Lower leg skin (tissue), 4 donors: ENCODE measurements at regions not wholly inside any gene's neighbourhood (a gene's known extent, or its start where the extent isn't known, plus 50 kb on each side); places are given as distances from the start of the nearest gene placed in this dataset.
A peak's percentile ranks its signal among the peaks of the same experiment; 100 is the strongest.

Experiments
- DNase-seq, 2 donors: peaks; one replicate each; pipeline ENCODE4 v3.0.0-alpha.2; 2019; ENCODE audit warnings: low spot score in 2 of 2
- H3K4me3 ChIP-seq: fragments of 200-600 bp; sonication (generic); 2 replicates; pipeline ENCODE4 v1.5.1; 2017; ENCODE audit warnings: mild to moderate bottlenecking, low read depth; ENCODE audit not compliant: poor library complexity, severe bottlenecking
- CTCF ChIP-seq, 3 donors: fragments of 450-650 bp; IDR thresholded peaks; one replicate each; pipeline ENCODE4 v1.5.1; 2016; ENCODE audit warnings: antibody characterized with exemption in 3 of 3, mild to moderate bottlenecking in 3 of 3, moderate library complexity in 2 of 3
- POLR2A ChIP-seq, 2 donors: fragments of 450-650 bp; IDR thresholded peaks; one replicate each; pipeline ENCODE4 v1.6.1; 2016 to 2017; ENCODE audit warnings: antibody characterized with exemption in 2 of 2, mild to moderate bottlenecking in 1 of 2, moderate library complexity in 1 of 2
- WGBS, 2 donors: methylation state at CpG; one replicate each; pipeline ENCODE4 v1.1.5; 2018; 5-methylcytosine and 5-hydroxymethylcytosine counted together
- intact Hi-C: fragments of 100-400 bp; cut with DNase I; formaldehyde crosslinking; loops from one replicate; pipeline ENCODE4 v1.15.0; 2023; ENCODE audit warnings: low total_unique reads

- 22 to 23% methylated on average over 4 of the region's 4 CpGs for WGBS, 2 donors
- TF ChIP-seq POLR2A (IDR thresholded peaks at IDR 0.05): no peak
- DNase-seq: peak in 1 of 2 donors; percentile 20
- H3K4me3 ChIP-seq: no peak overlapping the region
- intact Hi-C loops: no loop called here
These were observed 96.2 kb downstream of the RASSF10 start for GRCh38 chr11:13105237-13105844.

- TF ChIP-seq POLR2A (IDR thresholded peaks at IDR 0.05): no peak
- no peak for TF ChIP-seq CTCF (IDR thresholded peaks at IDR 0.05)
- DNase-seq: no peak
- intact Hi-C loops: no loop called here
These were observed 98.5 kb downstream of the RASSF10 start for GRCh38 chr11:13107544-13108044.

GRCh38 chr11:13108416-13108815 lies 99.3 kb downstream of the RASSF10 start:
- intact Hi-C loops: no loop called here
- DNase-seq: no peak
- 62 to 63% methylated on average over 2 of the region's 2 CpGs for WGBS, 2 donors
- H3K4me3 ChIP-seq: no peak overlapping the region
- TF ChIP-seq CTCF (IDR thresholded peaks at IDR 0.05) (no peak), POLR2A (IDR thresholded peaks at IDR 0.05) (no peak)

More at GRCh38 chr11:13107544-13108044, 98.5 kb downstream of the RASSF10 start:
- WGBS, 2 donors: 75 to 90% methylated on average over 5 of the region's 5 CpGs
- no peak overlapping the region for H3K4me3 ChIP-seq

- 90 to 95% methylated on average over 1 of the region's 1 CpG for WGBS, 2 donors
- DNase-seq: no peak
- TF ChIP-seq POLR2A (IDR thresholded peaks at IDR 0.05): no peak
- no peak for TF ChIP-seq CTCF (IDR thresholded peaks at IDR 0.05)
- H3K4me3 ChIP-seq: no peak overlapping the region
- intact Hi-C loops: no loop called here
These were observed 100.5 kb downstream of the RASSF10 start for GRCh38 chr11:13109616-13110015.

GRCh38 chr11:13110145-13110544 lies 101.0 kb downstream of the RASSF10 start:
- no peak overlapping the region for H3K4me3 ChIP-seq
- no peak for DNase-seq
- 80 to 96% methylated on average over 1 of the region's 1 CpG for WGBS, 2 donors
- intact Hi-C loops: no loop called here
- TF ChIP-seq CTCF (IDR thresholded peaks at IDR 0.05) (no peak), POLR2A (IDR thresholded peaks at IDR 0.05) (no peak)

GRCh38 chr11:13110929-13111812 lies 102.1 kb downstream of the RASSF10 start:
- no peak for DNase-seq
- H3K4me3 ChIP-seq: no peak overlapping the region

More at GRCh38 chr11:13110929-13111812, 102.1 kb downstream of the RASSF10 start:
- intact Hi-C loops: no loop called here
- TF ChIP-seq POLR2A (IDR thresholded peaks at IDR 0.05): no peak
- TF ChIP-seq CTCF (IDR thresholded peaks at IDR 0.05): no peak
- 66 to 70% methylated on average over 5 of the region's 5 CpGs for WGBS, 2 donors
